GM06990 (cell line): ENCODE measurements at regions not wholly inside any gene's neighbourhood (a gene's known extent, or its start where the extent isn't known, plus 50 kb on each side); places are given as distances from the start of the nearest gene placed in this dataset.
A peak's percentile ranks its signal among the peaks of the same experiment; 100 is the strongest.
"Not testable (repeated sequence)": the region's sequence is repeated elsewhere in the genome, so short reads cannot be mapped to it uniquely, and the experiment has no call there.

Source experiments
- DNase-seq: peaks from one replicate; pipeline ENCODE4 v3.0.0-alpha.2; 2011; ENCODE audit not compliant: insufficient read length; ENCODE audit errors: extremely low read depth
- H3K27me3 ChIP-seq: replicated peaks from 2 replicates; pipeline ENCODE4 v1.6.0; 2011; ENCODE audit warnings: low read length; ENCODE audit not compliant: control insufficient read depth, insufficient read depth
- H3K36me3 ChIP-seq: 2 replicates; pipeline ENCODE4 v1.5.1; 2011; ENCODE audit warnings: low read length; ENCODE audit not compliant: control insufficient read depth, insufficient read depth
- H3K4me3 ChIP-seq: replicated peaks from 2 replicates; pipeline ENCODE4 v1.5.1; 2011; ENCODE audit warnings: low read depth, mild to moderate bottlenecking, control low read depth, low read length
- CTCF ChIP-seq: IDR thresholded peaks from 2 replicates; pipeline ENCODE4 v1.5.1; 2011; ENCODE audit warnings: low read length, control low read depth, mild to moderate bottlenecking, inconsistent platforms; ENCODE audit not compliant: insufficient read depth, poor library complexity, severe bottlenecking

- TF ChIP-seq CTCF, result no peak
- Histone ChIP-seq H3K36me3 (no peaks in the 10 kb centered on the region), H3K4me3 (no peak overlapping the region), H3K27me3 (no peaks in the 10 kb centered on the region)
- no peak for DNase-seq
Measured at GRCh38 chr14:106578481-106578880, 1052.1 kb downstream of the TMEM121 start.

- H3K27me3 ChIP-seq, result no peaks in the 10 kb centered on the region
- no peak overlapping the region for H3K4me3 ChIP-seq
- DNase-seq, result no peak
- H3K36me3 ChIP-seq, result no peaks in the 10 kb centered on the region
- no peak for TF ChIP-seq CTCF
Measured at GRCh38 chr14:106579084-106579483, 1052.7 kb downstream of the TMEM121 start.

GRCh38 chr14:106585692-106586091 lies 1059.3 kb downstream of the TMEM121 start:
- Histone ChIP-seq H3K4me3 (no peak overlapping the region), H3K36me3 (no peaks in the 10 kb centered on the region), H3K27me3 (no peaks in the 10 kb centered on the region)
- DNase-seq, result no peak
- no peak for TF ChIP-seq CTCF

DNA sequence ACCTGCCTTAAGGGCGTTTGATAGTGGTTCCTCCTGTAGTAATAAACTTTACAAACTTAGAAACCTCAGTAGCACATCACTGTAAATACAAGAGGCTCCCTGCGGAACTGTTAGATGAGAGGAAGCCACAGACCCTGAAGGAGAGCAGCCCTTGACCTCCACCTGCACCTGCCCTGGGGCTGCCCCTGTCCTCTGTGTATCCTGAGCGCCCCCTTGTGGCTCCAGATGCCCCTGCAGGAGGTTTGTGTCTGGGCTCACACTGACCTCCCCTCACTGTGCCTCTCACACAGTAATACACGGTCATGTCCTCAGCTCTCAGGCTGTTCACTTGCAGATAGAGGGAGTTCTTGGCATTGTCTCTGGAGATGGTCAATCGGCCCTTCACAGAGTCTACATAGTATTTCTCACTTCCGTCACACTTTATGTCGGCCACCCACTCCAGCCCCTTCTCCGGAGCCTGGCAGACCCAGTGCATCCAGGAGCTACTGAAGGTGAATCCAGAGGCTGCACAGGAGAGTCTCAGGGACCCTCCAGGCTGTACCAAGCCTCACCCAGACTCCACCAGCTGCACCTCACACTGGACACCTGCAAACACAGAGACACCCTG lies 1059.8 kb downstream of the TMEM121 start:
- Histone ChIP-seq H3K36me3 (no peaks in the 10 kb centered on the region), H3K27me3 (no peaks in the 10 kb centered on the region), H3K4me3 (no peak overlapping the region)
- TF ChIP-seq CTCF, result peak; percentile 83
- DNase-seq, result peak; percentile 20

GRCh38 chr14:106591539-106591938 lies 1065.2 kb downstream of the TMEM121 start:
- H3K27me3 ChIP-seq, H3K4me3 ChIP-seq, DNase-seq, H3K36me3 ChIP-seq: not testable (repeated sequence)

GRCh38 chr14:106592115-106592852 lies 1065.9 kb downstream of the TMEM121 start:
- not testable (repeated sequence) for H3K27me3 ChIP-seq, H3K36me3 ChIP-seq, H3K4me3 ChIP-seq, DNase-seq
- TF ChIP-seq CTCF, result peak; percentile 49
